H1 (cell line): ENCODE measurements at regions not wholly inside any gene's neighbourhood (a gene's known extent, or its start where the extent isn't known, plus 50 kb on each side); places are given as distances from the start of the nearest gene placed in this dataset.
A peak's percentile ranks its signal among the peaks of the same experiment; 100 is the strongest.

Source experiments
- CTCF ChIA-PET: fragments of 300-600 bp; sonication (Branson Sonifier 250); formaldehyde crosslinking; loops from one replicate; lab custom pipeline; 2021; ENCODE audit not compliant: partially characterized antibody; lab: Charles Lee
- POLR2A ChIA-PET: fragments of 300-600 bp; sonication (Branson Sonifier 250); formaldehyde crosslinking; loops from one replicate; lab custom pipeline; 2021; ENCODE audit warnings: inconsistent platforms; ENCODE audit not compliant: partially characterized antibody; lab: Charles Lee
- DNase-seq, 2 experiments: peaks; one replicate each; pipeline versions ENCODE4 v3.0.0 to v3.0.0-alpha.2; 2010 to 2022; ENCODE audit warnings: low spot score in 2 of 2, low read depth in 1 of 2, mixed read lengths in 1 of 2
- FAIRE-seq: peaks from 2 replicates; lab custom pipeline; 2011; peaks lifted over from hg19 to GRCh38; lab: Jason Lieb, UNC
- H2AFZ ChIP-seq: 2 replicates; pipeline ENCODE4 v1.8.1; 2012; ENCODE audit warnings: low read length, inconsistent platforms
- H2AK5ac ChIP-seq: 2 replicates; pipeline ENCODE4 v1.6.1; 2013; ENCODE audit warnings: low read depth, low read length
- H2BK120ac ChIP-seq: replicated peaks from 2 replicates; pipeline ENCODE3; 2013; ENCODE audit warnings: low read depth, low read length, inconsistent platforms
- H2BK12ac ChIP-seq: 2 replicates; pipeline ENCODE4 v1.6.1; 2013; ENCODE audit warnings: low read depth, low read length
- H2BK15ac ChIP-seq: 2 replicates; pipeline ENCODE4 v1.6.1; 2013; ENCODE audit warnings: low read length
- H2BK20ac ChIP-seq: 2 replicates; pipeline ENCODE4 v1.6.1; 2013; ENCODE audit warnings: low read length
- H2BK5ac ChIP-seq: 2 replicates; pipeline ENCODE4 v1.6.1; 2013; ENCODE audit warnings: low read depth, low read length
- H3K14ac ChIP-seq: 2 replicates; pipeline ENCODE4 v1.6.1; 2013; ENCODE audit warnings: inconsistent platforms; ENCODE audit not compliant: insufficient read length
- H3K18ac ChIP-seq: 2 replicates; pipeline ENCODE4 v1.6.1; 2013; ENCODE audit warnings: low read length; ENCODE audit errors: extremely low read depth
- H3K23ac ChIP-seq: 2 replicates; pipeline ENCODE4 v1.6.1; 2013; ENCODE audit warnings: inconsistent platforms; ENCODE audit not compliant: insufficient read length
- H3K23me2 ChIP-seq: 2 replicates; pipeline ENCODE4 v1.6.1; 2013; ENCODE audit warnings: low read depth, low read length
- H3K27ac ChIP-seq: 2 replicates; pipeline ENCODE4 v1.6.1; 2011; ENCODE audit warnings: low read depth, low read length, inconsistent platforms
- H3K27me3 ChIP-seq, 4 experiments: replicated peaks in 1 of 4; 1 replicate in 1 of 4; 2 replicates in 3 of 4; pipeline versions ENCODE4 v1.6.1 to v1.8.1; 2011 to 2013; ENCODE audit warnings: low read length in 3 of 4, mild to moderate bottlenecking in 3 of 4, inconsistent platforms in 2 of 4, mixed read lengths in 2 of 4, moderate library complexity in 1 of 4; ENCODE audit not compliant: control insufficient read depth in 3 of 4, insufficient read depth in 3 of 4; ENCODE audit errors: extremely low read depth in 1 of 4
- H3K36me3 ChIP-seq, 4 experiments: 2 replicates each; pipeline versions ENCODE4 v1.6.1 to v1.8.1; 2011 to 2013; ENCODE audit warnings: mild to moderate bottlenecking in 4 of 4, low read length in 3 of 4, moderate library complexity in 2 of 4, control low read depth in 1 of 4, inconsistent platforms in 1 of 4; ENCODE audit not compliant: insufficient read depth in 4 of 4, control insufficient read depth in 2 of 4
- H3K4ac ChIP-seq: replicated peaks from 2 replicates; pipeline ENCODE3; 2013; ENCODE audit warnings: low read length, low read depth, mixed read lengths, inconsistent platforms; ENCODE audit not compliant: insufficient read length
- H3K4me1 ChIP-seq, 4 experiments: replicated peaks in 1 of 4; 1 replicate in 1 of 4; 2 replicates in 3 of 4; pipeline versions ENCODE4 v1.6.1 to v1.8.1; 2011 to 2013; ENCODE audit warnings: low read length in 3 of 4, inconsistent platforms in 2 of 4, mixed read lengths in 1 of 4; ENCODE audit not compliant: insufficient read depth in 4 of 4, control insufficient read depth in 3 of 4
- H3K4me2 ChIP-seq, 2 experiments: 2 replicates each; pipeline versions ENCODE4 v1.6.1 to v1.8.1; 2011 to 2013; ENCODE audit warnings: low read depth in 2 of 2, low read length in 2 of 2, control low read depth in 1 of 2, inconsistent platforms in 1 of 2, mild to moderate bottlenecking in 1 of 2; ENCODE audit not compliant: insufficient read depth in 1 of 2
- H3K4me3 ChIP-seq, 4 experiments: fragments of 200-600, 300-600 bp in 1 of 4; sonication (generic), shearing (Covaris generic), sonication (Bioruptor Twin) in 1 of 4; 2 replicates each; pipeline versions ENCODE4 v1.5.1 to v1.8.1; 2011 to 2016; ENCODE audit warnings: low read length in 4 of 4, low read depth in 3 of 4, control low read depth in 2 of 4, inconsistent platforms in 2 of 4, mild to moderate bottlenecking in 2 of 4, mixed read lengths in 1 of 4, moderate library complexity in 1 of 4; ENCODE audit not compliant: insufficient read depth in 2 of 4; ENCODE audit errors: extremely low read depth in 1 of 4
- H3K56ac ChIP-seq: replicated peaks from 2 replicates; pipeline ENCODE3; 2013; ENCODE audit warnings: low read depth, mild to moderate bottlenecking, mixed read lengths, low read length, inconsistent platforms; ENCODE audit not compliant: insufficient read length
- H3K79me1 ChIP-seq: 2 replicates; pipeline ENCODE4 v1.6.1; 2013; ENCODE audit warnings: low read depth, low read length, control low read depth
- H3K79me2 ChIP-seq, 2 experiments: 2 replicates each; pipeline versions ENCODE4 v1.6.1 to v1.8.1; 2012 to 2013; ENCODE audit warnings: low read length in 2 of 2, mild to moderate bottlenecking in 2 of 2, inconsistent platforms in 1 of 2; ENCODE audit not compliant: insufficient read depth in 2 of 2, control insufficient read depth in 1 of 2
- H3K9ac ChIP-seq, 4 experiments: replicated peaks in 1 of 4; 1 replicate in 1 of 4; 2 replicates in 3 of 4; pipeline versions ENCODE4 v1.6.1 to v1.8.1; 2011 to 2013; ENCODE audit warnings: low read depth in 3 of 4, low read length in 3 of 4, control low read depth in 2 of 4, mild to moderate bottlenecking in 2 of 4, moderate library complexity in 2 of 4, inconsistent platforms in 1 of 4; ENCODE audit errors: extremely low read depth in 1 of 4
- H3K9me3 ChIP-seq, 2 experiments: 2 replicates each; pipeline versions ENCODE4 v1.6.1 to v1.8.1; 2012 to 2013; ENCODE audit warnings: mild to moderate bottlenecking in 2 of 2, moderate library complexity in 2 of 2, control low read depth in 1 of 2, inconsistent platforms in 1 of 2, low read depth in 1 of 2, low read length in 1 of 2, mixed read lengths in 1 of 2; ENCODE audit not compliant: insufficient read depth in 2 of 2
- H4K20me1 ChIP-seq, 2 experiments: replicated peaks in 1 of 2; 2 replicates each; pipeline versions ENCODE3 to v1.8.1; 2011 to 2013; ENCODE audit warnings: inconsistent platforms in 2 of 2, low read length in 2 of 2, mild to moderate bottlenecking in 1 of 2; ENCODE audit not compliant: insufficient read depth in 2 of 2, control insufficient read depth in 1 of 2
- H4K5ac ChIP-seq: 2 replicates; pipeline ENCODE4 v1.6.1; 2013; ENCODE audit warnings: low read length, low read depth, mixed read lengths, inconsistent platforms; ENCODE audit not compliant: insufficient read length
- H4K8ac ChIP-seq: 2 replicates; pipeline ENCODE4 v1.8.0; 2013; ENCODE audit warnings: mild to moderate bottlenecking, moderate library complexity, low read length, inconsistent platforms; ENCODE audit not compliant: insufficient read depth; ENCODE audit errors: extremely low read depth
- H4K91ac ChIP-seq: replicated peaks from 2 replicates; pipeline ENCODE3; 2013; ENCODE audit warnings: low read length, mixed read lengths, inconsistent platforms; ENCODE audit not compliant: insufficient read length
- BACH1 ChIP-seq: IDR thresholded peaks from 2 replicates; pipeline ENCODE4 v1.6.1; 2012; ENCODE audit warnings: low read length, improper control_type of control experiment
- CHD2 ChIP-seq: IDR thresholded peaks from 2 replicates; pipeline ENCODE4 v1.6.1; 2012; ENCODE audit warnings: low read length, improper control_type of control experiment
- FOSL1 ChIP-seq: IDR thresholded peaks from 2 replicates; pipeline ENCODE4 v1.6.1; 2011; ENCODE audit warnings: mild to moderate bottlenecking, low read depth, low read length, moderate library complexity; ENCODE audit not compliant: insufficient read depth
- JUND ChIP-seq: IDR thresholded peaks from 2 replicates; pipeline ENCODE4 v1.6.1; 2011; ENCODE audit warnings: mild to moderate bottlenecking, improper control_type of control experiment, low read length
- MAFK ChIP-seq: IDR thresholded peaks from 2 replicates; pipeline ENCODE4 v1.6.1; 2012; ENCODE audit warnings: low read depth, mild to moderate bottlenecking, improper control_type of control experiment, low read length
- POLR2AphosphoS5 ChIP-seq: IDR thresholded peaks from 2 replicates; pipeline ENCODE4 v1.6.1; 2011; ENCODE audit warnings: low read depth, low read length
- SP4 ChIP-seq: IDR thresholded peaks from 2 replicates; pipeline ENCODE4 v1.6.1; 2012; ENCODE audit warnings: low read length, inconsistent platforms
- SUZ12 ChIP-seq: fragments of 200-600 bp; sonication (generic); IDR thresholded peaks from 2 replicates; pipeline ENCODE4 v1.6.1; 2012; ENCODE audit warnings: mild to moderate bottlenecking, inconsistent platforms, low read length, moderate library complexity, mixed read lengths
- TEAD4 ChIP-seq: IDR thresholded peaks from 2 replicates; pipeline ENCODE4 v1.6.1; 2012; ENCODE audit warnings: low read depth, low read length, inconsistent platforms, mixed read lengths
- WGBS, 2 experiments: shearing (Covaris generic) in 1 of 2; methylation state at CpG; one replicate each; pipeline versions ENCODE4 v1.1.6 to v1.1.7; 2013 to 2015; ENCODE audit warnings: low lambda C conversion rate in 2 of 2, mixed read lengths in 2 of 2, inconsistent platforms in 1 of 2, low coverage in 1 of 2, missing lambda C conversion rate in 1 of 2; ENCODE audit not compliant: insufficient replicate concordance in 2 of 2, insufficient coverage in 1 of 2, insufficient read length in 1 of 2; ENCODE audit errors: extremely low coverage in 1 of 2, missing lambda C conversion rate in 1 of 2; 5-methylcytosine and 5-hydroxymethylcytosine counted together

DNA sequence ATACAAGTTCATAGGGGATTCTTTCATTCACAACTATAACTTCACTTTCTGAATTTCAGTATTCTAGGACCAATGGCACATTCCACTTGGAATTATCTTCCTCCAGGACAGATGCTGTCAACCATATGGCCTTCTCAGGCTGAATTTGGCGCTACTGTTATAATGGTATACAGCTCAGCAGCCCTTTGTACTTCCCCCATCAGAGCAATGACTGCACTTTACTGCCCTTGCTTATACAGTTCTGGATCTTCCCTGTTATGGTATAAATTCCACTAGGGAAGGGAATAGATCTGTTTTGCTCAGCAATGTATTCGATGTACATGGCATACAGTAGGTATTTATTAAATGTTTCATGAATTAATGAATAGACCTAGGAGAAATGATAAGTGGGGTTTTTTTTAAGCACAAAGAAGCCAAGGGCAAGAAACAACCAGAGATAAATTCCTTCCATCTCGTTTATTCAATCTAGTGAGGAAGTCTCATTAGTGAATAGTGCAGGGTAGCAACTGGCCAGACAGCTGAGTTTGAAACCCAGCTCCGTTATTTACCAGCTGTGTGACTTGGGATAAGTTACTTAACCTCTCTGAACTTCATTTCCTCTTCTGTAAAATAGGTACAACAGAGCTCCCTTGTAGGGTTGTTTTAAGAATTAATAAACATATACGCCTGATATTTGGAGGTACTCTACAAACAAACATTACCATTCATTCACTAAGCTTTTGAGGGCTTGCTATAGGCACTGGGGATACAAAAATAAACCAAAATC, 97.1 kb upstream of the PRDM1 start:
- Histone ChIP-seq H3K18ac (no peak overlapping the region), H3K4me2 (no peak overlapping the region), H3K56ac (no peak overlapping the region), H3K27me3 (peaks cover 69 to 98% (median 90%) of the 10 kb centered on the region in 4 experiments), H2BK120ac (no peak overlapping the region), H2BK5ac (no peak overlapping the region), H3K23ac (no peak overlapping the region), H2AFZ (no peak overlapping the region), H3K9me3 (no peaks in the 10 kb centered on the region), H3K4ac (no peak overlapping the region), H3K4me1 (peaks cover 0 to 19% (median 9%) of the 10 kb centered on the region in 4 experiments; a peak in 6 of 7 replicates), H2BK15ac (no peak overlapping the region), H3K14ac (no peak overlapping the region), H3K23me2 (peaks cover 24% of the 10 kb centered on the region), H3K79me1 (no peaks in the 10 kb centered on the region), H4K20me1 (peaks cover 0 to 5% of the 10 kb centered on the region in 2 experiments), H4K91ac (no peak overlapping the region), H3K36me3 (no peaks in the 10 kb centered on the region), H2BK20ac (no peak overlapping the region), H2AK5ac (no peak overlapping the region), H4K8ac (no peak overlapping the region), H3K79me2 (no peaks in the 10 kb centered on the region), H3K4me3 (no peak overlapping the region), H3K27ac (no peak overlapping the region), H3K9ac (no peak overlapping the region), H4K5ac (no peak overlapping the region), H2BK12ac (no peak overlapping the region)
- POLR2A ChIA-PET, result no interaction called here
- DNase-seq, result no peak
- CTCF ChIA-PET, result interaction anchor here (0.6 to 1.5 kb wide), 4 partner anchors 25 to 234 kb away, joined by 3 to 5 read pairs (median 4); no protein-coding TSS in a partner anchor
- no peak for TF ChIP-seq JUND
- TF ChIP-seq SUZ12, result 0 out of 2 replicates have a peak, but pooled peaks have one; percentile 2
- TF ChIP-seq FOSL1, result no peak
- no peak for TF ChIP-seq POLR2AphosphoS5
- no peak for TF ChIP-seq SP4
- TF ChIP-seq MAFK, result no peak
- no peak for TF ChIP-seq BACH1
- TF ChIP-seq TEAD4, result no peak
- TF ChIP-seq CHD2, result no peak
- WGBS, 2 experiments, result 81% methylated on average over 5 of the region's 5 CpGs; no CpG with 5 or more reads in 1 of the 2 experiments
- no peak for FAIRE-seq
